ENCODE measurements at regions not wholly inside any gene's neighbourhood (a gene's known extent, or its start where the extent isn't known, plus 50 kb on each side); places are given as distances from the start of the nearest gene placed in this dataset.
A peak's percentile ranks its signal among the peaks of the same experiment; 100 is the strongest.
"Not testable (repeated sequence)": the region's sequence is repeated elsewhere in the genome, so short reads cannot be mapped to it uniquely, and the experiment has no call there.

GRCh38 chr13:85597790-85598500 is 201.3 kb downstream of the SLITRK6 start:
- DNase-seq = no peak

GRCh38 chr13:85592211-85592610 is 207.0 kb downstream of the SLITRK6 start:
- no peak for DNase-seq

GRCh38 chr13:85590231-85590931 is 208.8 kb downstream of the SLITRK6 start:
- peak in 1 of 2 experiments; percentile 1 for DNase-seq

- no peak for DNase-seq
Observed at GRCh38 chr13:85589021-85589420, 210.2 kb downstream of the SLITRK6 start.

GRCh38 chr13:85588359-85588758 is 210.9 kb downstream of the SLITRK6 start:
- no peak for DNase-seq

- no peak for DNase-seq
Observed at GRCh38 chr13:85586856-85587255, 212.4 kb downstream of the SLITRK6 start.

GRCh38 chr13:85586422-85586831 is 212.8 kb downstream of the SLITRK6 start:
- peak in 1 of 2 experiments; percentile 29 for DNase-seq

GRCh38 chr13:85582890-85583289 is 216.3 kb downstream of the SLITRK6 start:
- no peak for DNase-seq

- DNase-seq = no peak
Observed at GRCh38 chr13:85575110-85575509, 224.1 kb downstream of the SLITRK6 start.

GRCh38 chr13:85567909-85568308 is 231.3 kb downstream of the SLITRK6 start:
- no peak for DNase-seq

GRCh38 chr13:85565652-85566051 is 233.6 kb downstream of the SLITRK6 start:
- DNase-seq = no peak

- no peak for DNase-seq
Observed at GRCh38 chr13:85564598-85564997, 234.6 kb downstream of the SLITRK6 start.

- DNase-seq = no peak
Observed at GRCh38 chr13:85562282-85562681, 236.9 kb downstream of the SLITRK6 start.

GRCh38 chr13:85557691-85558467 is 241.3 kb downstream of the SLITRK6 start:
- no peak for DNase-seq

GRCh38 chr13:85551012-85551411 is 248.2 kb downstream of the SLITRK6 start:
- no peak for DNase-seq

GRCh38 chr13:85549819-85550218 is 249.4 kb downstream of the SLITRK6 start:
- DNase-seq = no peak

GRCh38 chr13:85548845-85549244 is 250.4 kb downstream of the SLITRK6 start:
- not testable (repeated sequence) for DNase-seq

- no peak for DNase-seq
Observed at GRCh38 chr13:85545771-85546170, 253.4 kb downstream of the SLITRK6 start.

- no peak for DNase-seq
Observed at GRCh38 chr13:85544756-85545155, 254.5 kb downstream of the SLITRK6 start.

GRCh38 chr13:85543144-85543543 is 256.1 kb downstream of the SLITRK6 start:
- no peak for DNase-seq

- no peak for DNase-seq
Observed at GRCh38 chr13:85541476-85541875, 257.7 kb downstream of the SLITRK6 start.

- no peak for DNase-seq
Observed at GRCh38 chr13:85538957-85539356, 260.3 kb downstream of the SLITRK6 start.

GRCh38 chr13:85537601-85538000 is 261.6 kb downstream of the SLITRK6 start:
- DNase-seq = no peak

- DNase-seq = no peak
Observed at GRCh38 chr13:85536706-85537105, 262.5 kb downstream of the SLITRK6 start.

Measured in SW 1271 (cell line).